GM23248 (cell line): ENCODE measurements at regions not wholly inside any gene's neighbourhood (a gene's known extent, or its start where the extent isn't known, plus 50 kb on each side); places are given as distances from the start of the nearest gene placed in this dataset.

Experiments used
- EZH2 ChIP-seq: fragments of 200-600 bp; sonication (generic); IDR thresholded peaks from 2 replicates; pipeline ENCODE4 v1.6.1; 2018; ENCODE audit warnings: antibody characterized with exemption, mild to moderate bottlenecking; ENCODE audit not compliant: insufficient read depth, poor library complexity, severe bottlenecking
- EZH2phosphoT487 ChIP-seq: fragments of 200-600 bp; sonication (generic); IDR thresholded peaks from 2 replicates; pipeline ENCODE4 v1.6.1; 2018; ENCODE audit warnings: antibody characterized with exemption, moderate library complexity, mild to moderate bottlenecking, low read depth; ENCODE audit not compliant: insufficient read depth

- TF ChIP-seq EZH2, result no peak
- no peak for TF ChIP-seq EZH2phosphoT487
Observed at GRCh38 chr7:118330388-118330787, 105.9 kb downstream of the ANKRD7 start.
